ENCODE measurements at regions not wholly inside any gene's neighbourhood (a gene's known extent, or its start where the extent isn't known, plus 50 kb on each side); places are given as distances from the start of the nearest gene placed in this dataset.

- Histone ChIP-seq H3K4me3 (no peak overlapping the region), H3K27me3 (no peaks in the 10 kb centered on the region), H3K4me1 (peaks cover 0 to 67% (median 22%) of the 10 kb centered on the region in 3 donors), H3K36me3 (no peaks in the 10 kb centered on the region), H3K9me3 (no peaks in the 10 kb centered on the region), H3K27ac (peak overlapping the region; percentile 76 to 86 (median 79))
- TF ChIP-seq POLR2AphosphoS5 (IDR thresholded peaks at IDR 0.05) = no peak
- no peak for TF ChIP-seq CTCF (IDR thresholded peaks at IDR 0.05)
- no peak for TF ChIP-seq EP300 (IDR thresholded peaks at IDR 0.05)
- TF ChIP-seq POLR2A (IDR thresholded peaks at IDR 0.05) = no peak
- ATAC-seq = no peak
These were observed 76.0 kb downstream of the FAT4 start for GRCh38 chr4:125390727-125391126.

GRCh38 chr4:125392694-125393093 lies 77.9 kb downstream of the FAT4 start:
- peaks cover 0 to 69% (median 19%) of the 10 kb centered on the region in 3 donors for H3K4me1 ChIP-seq
- no peak overlapping the region for H3K4me3 ChIP-seq
- 0 to 30% methylated on average over 1 of the region's 1 CpG for WGBS, 2 donors (ENCODE audit: low coverage in 1 of 2)
- H3K27me3 ChIP-seq = no peaks in the 10 kb centered on the region
- no peaks in the 10 kb centered on the region for H3K9me3 ChIP-seq
- TF ChIP-seq POLR2AphosphoS5 (IDR thresholded peaks at IDR 0.05) (no peak), CTCF (IDR thresholded peaks at IDR 0.05) (no peak), POLR2A (IDR thresholded peaks at IDR 0.05) (no peak), EP300 (IDR thresholded peaks at IDR 0.05) (no peak)
- H3K36me3 ChIP-seq = no peaks in the 10 kb centered on the region
- H3K27ac ChIP-seq = peak overlapping the region in 2 of 4 donors; percentile 0 to 29
- ATAC-seq = no peak

GRCh38 chr4:125393825-125394224 lies 79.1 kb downstream of the FAT4 start:
- 70 to 75% methylated on average over 1 to 2 of the region's 2 CpGs for WGBS, 2 donors (ENCODE audit: low coverage in 1 of 2)
- TF ChIP-seq EP300 (IDR thresholded peaks at IDR 0.05) (no peak), CTCF (IDR thresholded peaks at IDR 0.05) (no peak), POLR2A (IDR thresholded peaks at IDR 0.05) (no peak)
- Histone ChIP-seq H3K9me3 (no peaks in the 10 kb centered on the region), H3K27me3 (no peaks in the 10 kb centered on the region), H3K4me3 (no peak overlapping the region), H3K4me1 (peaks cover 0 to 61% (median 14%) of the 10 kb centered on the region in 3 donors), H3K36me3 (no peaks in the 10 kb centered on the region), H3K27ac (peak overlapping the region in 1 of 4 donors; percentile 19)
- ATAC-seq = no peak

- 79% methylated on average over 2 of the region's 2 CpGs; no CpG with 5 or more reads in 1 of the 2 donors for WGBS, 2 donors (ENCODE audit: low coverage in 1 of 2)
- no peaks in the 10 kb centered on the region for H3K9me3 ChIP-seq
- H3K4me3 ChIP-seq = no peak overlapping the region
- no peaks in the 10 kb centered on the region for H3K36me3 ChIP-seq
- no peak overlapping the region for H3K27ac ChIP-seq
- TF ChIP-seq POLR2A (IDR thresholded peaks at IDR 0.05) (no peak), CTCF (IDR thresholded peaks at IDR 0.05) (no peak), POLR2AphosphoS5 (IDR thresholded peaks at IDR 0.05) (no peak)
- H3K27me3 ChIP-seq = no peaks in the 10 kb centered on the region
- no peak for ATAC-seq
- H3K4me1 ChIP-seq = peaks cover 0 to 50% (median 5%) of the 10 kb centered on the region in 3 donors
These were observed 82.5 kb downstream of the FAT4 start for GRCh38 chr4:125397226-125397625.

GRCh38 chr4:125398263-125399002 lies 83.7 kb downstream of the FAT4 start:
- Histone ChIP-seq H3K4me3 (no peak overlapping the region), H3K9me3 (no peaks in the 10 kb centered on the region), H3K36me3 (no peaks in the 10 kb centered on the region), H3K27ac (no peak overlapping the region), H3K27me3 (no peaks in the 10 kb centered on the region), H3K4me1 (peaks cover 0 to 38% (median 2%) of the 10 kb centered on the region in 3 donors)
- ATAC-seq = no peak
- TF ChIP-seq POLR2AphosphoS5 (IDR thresholded peaks at IDR 0.05) (no peak), CTCF (IDR thresholded peaks at IDR 0.05) (no peak), EP300 (IDR thresholded peaks at IDR 0.05) (no peak), POLR2A (IDR thresholded peaks at IDR 0.05) (no peak)
- WGBS, 2 donors (ENCODE audit: low coverage in 1 of 2) = 47 to 75% methylated on average over 7 to 9 of the region's 9 CpGs
